Right atrium auricular region (tissue), 2 donors: ENCODE measurements at regions not wholly inside any gene's neighbourhood (a gene's known extent, or its start where the extent isn't known, plus 50 kb on each side); places are given as distances from the start of the nearest gene placed in this dataset.

ENCODE experiments used
- DNase-seq: peaks from one replicate; pipeline ENCODE4 v3.0.0-alpha.2; 2019; ENCODE audit warnings: low spot score
- H3K27ac ChIP-seq, 2 donors: fragments of 200-600 bp; sonication (generic); 1 replicate in 1 of 2; 2 replicates in 1 of 2; pipeline ENCODE4 v1.5.1; 2016 to 2019
- H3K27me3 ChIP-seq, 2 donors: fragments of 200-600 bp; sonication (generic); one replicate each; pipeline versions ENCODE4 v1.5.1 to v1.6.0; 2017 to 2019
- H3K36me3 ChIP-seq: fragments of 200-600 bp; sonication (generic); one replicate; pipeline ENCODE4 v1.5.1; 2016
- H3K4me1 ChIP-seq, 2 donors: fragments of 200-600 bp; sonication (generic); one replicate each; pipeline versions ENCODE4 v1.5.1 to v1.6.0; 2017 to 2019
- H3K4me3 ChIP-seq, 2 donors: fragments of 200-600 bp; sonication (generic); 1 replicate in 1 of 2; 2 replicates in 1 of 2; pipeline ENCODE4 v1.5.1; 2017 to 2019; ENCODE audit warnings: mild to moderate bottlenecking in 1 of 2, moderate library complexity in 1 of 2
- H3K9me3 ChIP-seq, 2 donors: fragments of 200-600 bp; sonication (generic); one replicate each; pipeline ENCODE4 v1.5.1; 2019
- TF ChIP-seq, protein P1 (sequence below), 2 donors: fragments of 200-600 bp; sonication (generic); IDR thresholded peaks; one replicate each; pipeline ENCODE4 v1.5.1; 2019; ENCODE audit warnings: antibody characterized with exemption in 2 of 2

DNA sequence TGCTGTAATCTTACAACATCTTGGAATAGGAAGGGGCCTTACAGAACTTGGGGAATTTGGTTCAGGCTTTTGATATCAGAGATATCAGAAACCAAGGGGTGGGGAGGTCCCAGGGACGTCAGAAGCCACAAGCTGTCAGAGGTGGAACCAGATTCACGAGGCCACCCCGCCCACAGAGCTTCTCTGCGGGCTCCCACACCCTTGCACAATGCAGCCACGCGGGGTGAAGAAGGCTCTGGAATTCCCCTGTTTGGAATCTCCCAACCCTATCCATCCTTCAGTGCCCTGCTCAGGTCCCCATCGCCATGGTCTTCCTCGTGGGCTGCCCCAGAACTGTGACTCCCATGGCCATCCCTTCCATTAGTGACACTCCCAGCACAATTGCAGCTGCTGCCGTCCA, 247.1 kb upstream of the SHH start:
- Histone ChIP-seq H3K27ac (no peak overlapping the region), H3K4me1 (no peaks in the 10 kb centered on the region), H3K9me3 (no peaks in the 10 kb centered on the region), H3K4me3 (no peak overlapping the region), H3K27me3 (no peaks in the 10 kb centered on the region), H3K36me3 (no peaks in the 10 kb centered on the region)
- TF ChIP-seq, protein P1, sequence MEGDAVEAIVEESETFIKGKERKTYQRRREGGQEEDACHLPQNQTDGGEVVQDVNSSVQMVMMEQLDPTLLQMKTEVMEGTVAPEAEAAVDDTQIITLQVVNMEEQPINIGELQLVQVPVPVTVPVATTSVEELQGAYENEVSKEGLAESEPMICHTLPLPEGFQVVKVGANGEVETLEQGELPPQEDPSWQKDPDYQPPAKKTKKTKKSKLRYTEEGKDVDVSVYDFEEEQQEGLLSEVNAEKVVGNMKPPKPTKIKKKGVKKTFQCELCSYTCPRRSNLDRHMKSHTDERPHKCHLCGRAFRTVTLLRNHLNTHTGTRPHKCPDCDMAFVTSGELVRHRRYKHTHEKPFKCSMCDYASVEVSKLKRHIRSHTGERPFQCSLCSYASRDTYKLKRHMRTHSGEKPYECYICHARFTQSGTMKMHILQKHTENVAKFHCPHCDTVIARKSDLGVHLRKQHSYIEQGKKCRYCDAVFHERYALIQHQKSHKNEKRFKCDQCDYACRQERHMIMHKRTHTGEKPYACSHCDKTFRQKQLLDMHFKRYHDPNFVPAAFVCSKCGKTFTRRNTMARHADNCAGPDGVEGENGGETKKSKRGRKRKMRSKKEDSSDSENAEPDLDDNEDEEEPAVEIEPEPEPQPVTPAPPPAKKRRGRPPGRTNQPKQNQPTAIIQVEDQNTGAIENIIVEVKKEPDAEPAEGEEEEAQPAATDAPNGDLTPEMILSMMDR (IDR thresholded peaks at IDR 0.05), result no peak
- no peak for DNase-seq

DNA sequence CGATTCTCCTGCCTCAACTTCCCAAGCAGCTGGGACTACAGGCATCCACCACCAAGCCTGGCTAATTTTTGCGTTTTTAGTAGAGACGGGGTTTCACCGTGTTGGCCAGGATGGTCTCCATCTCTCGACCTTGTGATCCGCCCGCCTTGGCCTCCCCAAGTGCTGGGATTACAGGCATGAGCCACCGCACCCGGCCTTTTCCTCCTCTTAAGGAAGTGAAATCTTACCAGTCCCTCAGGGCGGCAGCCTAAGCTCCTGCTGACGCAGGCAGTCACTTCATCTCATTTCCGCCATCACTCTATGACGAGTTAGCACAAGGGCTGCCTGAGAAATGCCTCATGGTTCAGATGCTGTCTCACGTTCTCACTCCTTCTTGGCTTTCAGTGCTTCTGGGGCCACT, 246.0 kb upstream of the SHH start:
- DNase-seq, result no peak
- H3K4me1 ChIP-seq, result no peaks in the 10 kb centered on the region
- TF ChIP-seq, protein P1 (IDR thresholded peaks at IDR 0.05), result no peak
- no peaks in the 10 kb centered on the region for H3K27me3 ChIP-seq
- no peaks in the 10 kb centered on the region for H3K9me3 ChIP-seq
- H3K27ac ChIP-seq, result no peak overlapping the region
- no peaks in the 10 kb centered on the region for H3K36me3 ChIP-seq
- no peak overlapping the region for H3K4me3 ChIP-seq

- Histone ChIP-seq H3K4me3 (no peak overlapping the region), H3K36me3 (no peaks in the 10 kb centered on the region), H3K9me3 (no peaks in the 10 kb centered on the region), H3K27ac (no peak overlapping the region), H3K27me3 (no peaks in the 10 kb centered on the region), H3K4me1 (no peaks in the 10 kb centered on the region)
- TF ChIP-seq, protein P1 (IDR thresholded peaks at IDR 0.05), result no peak
- no peak for DNase-seq
Observed at GRCh38 chr7:156056534-156056933, 244.3 kb upstream of the SHH start.

GRCh38 chr7:156055206-156055822, 243.1 kb upstream of the SHH start:
- H3K4me3 ChIP-seq, result no peak overlapping the region
- no peaks in the 10 kb centered on the region for H3K9me3 ChIP-seq
- TF ChIP-seq, protein P1 (IDR thresholded peaks at IDR 0.05), result no peak
- no peak overlapping the region for H3K27ac ChIP-seq
- no peaks in the 10 kb centered on the region for H3K4me1 ChIP-seq
- no peaks in the 10 kb centered on the region for H3K36me3 ChIP-seq
- DNase-seq, result no peak
- H3K27me3 ChIP-seq, result no peaks in the 10 kb centered on the region

DNA sequence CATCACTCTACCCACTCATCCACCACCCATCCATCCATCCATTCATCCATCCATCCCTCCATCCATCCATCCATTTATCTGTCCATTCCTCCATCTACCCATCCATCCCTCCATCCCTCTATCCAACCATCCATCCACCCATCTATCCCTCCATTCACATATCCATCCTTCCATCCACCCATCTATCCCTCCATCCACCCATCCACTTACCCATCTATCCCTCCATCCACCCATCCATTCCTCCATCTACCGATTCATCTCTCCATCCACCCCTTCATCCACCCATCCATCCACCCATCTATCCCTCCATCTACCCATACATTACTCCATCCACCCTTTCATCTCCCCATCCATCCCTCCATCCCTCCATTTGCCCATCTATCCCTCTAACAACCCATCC, 239.6 kb upstream of the SHH start:
- Histone ChIP-seq H3K36me3 (no peaks in the 10 kb centered on the region), H3K4me1 (no peaks in the 10 kb centered on the region), H3K4me3 (no peak overlapping the region), H3K9me3 (peaks cover 0 to 4% of the 10 kb centered on the region in 2 donors), H3K27me3 (no peaks in the 10 kb centered on the region), H3K27ac (no peak overlapping the region)
- TF ChIP-seq, protein P1 (IDR thresholded peaks at IDR 0.05), result no peak
- no peak for DNase-seq
